ENCODE measurements at regions not wholly inside any gene's neighbourhood (a gene's known extent, or its start where the extent isn't known, plus 50 kb on each side); places are given as distances from the start of the nearest gene placed in this dataset.

GRCh38 chr4:137635108-137635507 lies 102.8 kb upstream of the PCDH18 start:
- no peak for DNase-seq

- DNase-seq = no peak
Measured at GRCh38 chr4:137632842-137633241, 100.5 kb upstream of the PCDH18 start.

GRCh38 chr4:137631605-137632004 lies 99.3 kb upstream of the PCDH18 start:
- DNase-seq = no peak

- no peak for DNase-seq
Measured at GRCh38 chr4:137630252-137630651, 98.0 kb upstream of the PCDH18 start.

- DNase-seq = no peak
Measured at GRCh38 chr4:137627739-137628460, 95.6 kb upstream of the PCDH18 start.

- no peak for DNase-seq
Measured at GRCh38 chr4:137626942-137627738, 94.8 kb upstream of the PCDH18 start.

GRCh38 chr4:137623013-137623412 lies 90.7 kb upstream of the PCDH18 start:
- no peak for DNase-seq

GRCh38 chr4:137621056-137621455 lies 88.8 kb upstream of the PCDH18 start:
- DNase-seq = no peak

GRCh38 chr4:137614491-137614890 lies 82.2 kb upstream of the PCDH18 start:
- DNase-seq = no peak

GRCh38 chr4:137611998-137612700 lies 79.9 kb upstream of the PCDH18 start:
- DNase-seq = no peak

- DNase-seq = no peak
Measured at GRCh38 chr4:137610960-137611359, 78.7 kb upstream of the PCDH18 start.

- no peak for DNase-seq
Measured at GRCh38 chr4:137609718-137610430, 77.6 kb upstream of the PCDH18 start.

GRCh38 chr4:137608085-137608484 lies 75.8 kb upstream of the PCDH18 start:
- DNase-seq = no peak

GRCh38 chr4:137602436-137602835 lies 70.1 kb upstream of the PCDH18 start:
- no peak for DNase-seq

- DNase-seq = no peak
Measured at GRCh38 chr4:137601934-137602333, 69.6 kb upstream of the PCDH18 start.

GRCh38 chr4:137599734-137600133 lies 67.4 kb upstream of the PCDH18 start:
- no peak for DNase-seq

GRCh38 chr4:137597752-137598430 lies 65.6 kb upstream of the PCDH18 start:
- DNase-seq = no peak

- DNase-seq = no peak
Measured at GRCh38 chr4:137587796-137588195, 55.5 kb upstream of the PCDH18 start.

GRCh38 chr4:137583671-137584070 lies 51.4 kb upstream of the PCDH18 start:
- no peak for DNase-seq

All from anterior cingulate cortex (tissue), 58 donors.